ENCODE measurements at regions not wholly inside any gene's neighbourhood (a gene's known extent, or its start where the extent isn't known, plus 50 kb on each side); places are given as distances from the start of the nearest gene placed in this dataset.

DNA sequence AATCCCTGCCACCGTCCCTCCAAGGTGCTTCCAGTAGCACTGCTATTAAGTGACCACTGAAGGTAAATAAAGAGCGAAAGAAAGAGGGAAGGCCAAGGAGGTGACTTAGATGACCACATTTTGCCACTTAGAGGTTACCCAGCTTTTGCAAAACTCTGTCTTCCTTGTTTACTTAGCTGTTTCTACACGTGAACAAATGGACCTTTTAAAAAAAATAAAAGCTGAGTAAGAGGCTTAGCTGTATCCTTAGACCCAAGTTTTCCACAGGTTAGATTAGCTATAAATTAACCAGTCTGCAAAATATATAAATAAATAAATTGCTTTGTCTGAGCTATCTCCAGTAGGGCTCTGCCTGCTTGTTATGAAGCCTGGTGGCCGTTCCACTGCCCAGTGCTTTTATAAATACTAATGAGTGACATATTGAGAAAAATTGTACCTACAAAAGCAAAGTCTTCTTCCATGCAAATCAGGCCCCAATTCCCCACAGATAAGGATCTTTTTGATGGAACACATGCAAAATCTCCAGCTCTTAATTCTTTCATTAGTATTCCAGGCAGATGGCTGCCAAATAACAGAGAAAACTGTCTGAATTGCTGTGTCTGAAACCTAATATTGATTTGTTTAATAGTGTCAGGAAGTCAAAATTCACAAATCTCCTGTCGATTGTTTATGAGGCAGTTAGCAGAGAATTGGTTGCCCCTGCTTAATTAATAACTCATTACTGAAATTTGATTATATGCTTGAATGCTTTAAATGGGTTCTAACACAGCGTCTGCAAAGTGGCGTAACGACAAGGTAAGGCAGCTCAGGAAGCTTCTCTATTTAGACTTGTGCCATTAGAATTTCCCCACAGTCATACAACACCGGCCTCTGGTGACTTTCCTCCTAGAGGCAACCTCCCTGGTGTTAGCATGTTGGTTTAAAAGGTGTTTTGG, 176.7 kb downstream of the EMX2 start:
- DNase-seq (ENCODE audit: low spot score), result no peak

DNA sequence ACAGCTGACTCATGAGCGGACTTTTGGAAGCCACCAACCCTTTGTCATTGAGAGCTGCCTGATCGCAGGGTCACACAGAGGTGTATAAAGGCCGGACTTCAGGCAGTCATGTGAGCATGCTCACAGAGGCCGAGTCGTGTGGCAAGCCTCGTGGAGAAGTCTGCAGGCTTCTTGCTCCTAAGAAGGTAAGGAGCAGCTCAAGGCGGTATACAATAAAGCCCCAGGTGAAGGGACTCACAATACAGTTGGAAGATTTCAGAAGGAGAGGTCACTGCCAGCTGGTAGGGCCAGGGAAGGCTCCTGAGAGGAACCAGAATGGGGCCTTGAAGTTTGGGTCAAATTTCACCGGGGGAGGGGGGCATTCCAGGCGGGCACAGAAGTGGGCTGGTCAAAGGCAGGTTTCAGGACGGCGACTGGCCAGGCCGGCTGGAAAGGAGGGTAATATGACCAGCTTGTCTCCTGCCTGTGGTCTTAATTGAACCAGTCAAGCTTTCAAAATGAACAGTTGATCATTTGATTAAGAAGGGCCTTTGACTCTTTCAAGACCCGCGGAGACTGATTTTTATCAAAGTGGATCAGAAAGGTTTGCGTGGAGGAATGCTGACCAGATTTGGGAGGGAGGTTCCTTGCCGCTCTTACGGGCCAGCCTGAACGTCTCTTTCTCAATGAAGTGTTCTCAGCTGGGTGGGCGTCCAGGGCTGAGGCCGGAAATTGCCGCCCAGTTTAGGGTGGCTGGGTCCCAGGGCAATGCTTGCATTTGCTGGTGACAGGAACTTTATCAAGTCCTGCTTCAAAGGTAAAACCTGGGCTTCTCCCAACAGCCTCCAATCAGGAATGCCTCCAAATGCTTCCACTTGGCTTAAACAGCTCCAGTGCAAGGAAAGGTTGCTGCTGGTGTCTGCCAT, 178.6 kb downstream of the EMX2 start:
- DNase-seq (ENCODE audit: low spot score), result no peak

DNA sequence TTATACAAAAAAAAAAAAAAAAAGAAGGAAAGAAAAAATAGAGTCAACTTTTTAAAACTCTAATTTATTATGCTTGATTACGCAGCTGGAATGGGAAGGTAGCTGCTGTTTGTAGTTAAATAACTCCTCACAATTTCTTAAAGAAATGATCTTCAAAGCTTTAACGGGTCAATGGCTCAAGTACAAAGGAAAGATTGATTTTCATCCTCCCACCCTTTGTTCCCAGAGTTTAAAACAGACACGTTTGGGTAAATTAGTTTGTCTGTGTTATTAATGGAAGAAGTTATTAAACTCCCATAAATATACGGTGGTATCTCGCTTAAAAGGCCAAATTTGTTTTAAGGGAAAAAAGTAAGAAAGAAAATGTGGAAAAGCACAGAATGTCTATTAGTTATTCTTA, 179.3 kb downstream of the EMX2 start:
- no peak for DNase-seq (ENCODE audit: low spot score)

DNA sequence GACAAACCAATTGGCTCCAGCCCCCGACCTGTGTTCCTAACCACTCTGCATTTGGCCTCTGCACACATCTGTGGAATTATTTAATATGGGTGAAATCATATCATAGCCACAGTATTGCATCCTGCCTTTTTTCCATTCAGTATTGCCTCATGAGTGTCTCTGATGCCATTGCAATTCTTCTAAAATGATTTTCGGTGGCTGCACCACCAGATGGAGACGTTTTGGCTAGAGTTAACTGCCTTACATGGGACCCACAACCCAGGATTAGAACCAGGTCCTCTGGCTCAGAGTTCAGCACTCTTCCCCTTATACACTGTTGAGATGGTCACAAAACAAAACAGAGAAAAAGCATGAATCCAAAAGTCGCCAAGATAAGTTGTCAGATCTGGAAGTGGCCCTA, 180.8 kb downstream of the EMX2 start:
- no peak for DNase-seq (ENCODE audit: low spot score)

DNA sequence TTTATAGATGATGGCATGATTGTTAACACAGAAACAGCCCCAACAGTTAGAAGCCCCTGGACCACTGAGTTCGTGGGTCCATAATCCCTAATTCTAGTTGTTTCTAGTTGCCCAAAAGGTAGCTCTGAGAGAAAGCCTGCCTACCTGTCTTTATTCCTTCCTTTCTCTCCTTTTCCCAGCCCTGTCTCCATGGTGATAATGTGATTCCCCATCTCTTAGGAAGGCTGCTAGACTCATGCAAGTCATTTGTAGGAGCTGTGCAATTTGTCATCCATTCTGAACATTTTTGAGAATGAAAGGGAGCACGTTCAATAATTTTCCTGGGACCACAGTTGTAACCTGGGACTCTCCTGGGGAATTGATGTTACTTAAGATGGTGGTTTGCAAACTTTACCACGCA, 183.4 kb downstream of the EMX2 start:
- no peak for DNase-seq (ENCODE audit: low spot score)

DNA sequence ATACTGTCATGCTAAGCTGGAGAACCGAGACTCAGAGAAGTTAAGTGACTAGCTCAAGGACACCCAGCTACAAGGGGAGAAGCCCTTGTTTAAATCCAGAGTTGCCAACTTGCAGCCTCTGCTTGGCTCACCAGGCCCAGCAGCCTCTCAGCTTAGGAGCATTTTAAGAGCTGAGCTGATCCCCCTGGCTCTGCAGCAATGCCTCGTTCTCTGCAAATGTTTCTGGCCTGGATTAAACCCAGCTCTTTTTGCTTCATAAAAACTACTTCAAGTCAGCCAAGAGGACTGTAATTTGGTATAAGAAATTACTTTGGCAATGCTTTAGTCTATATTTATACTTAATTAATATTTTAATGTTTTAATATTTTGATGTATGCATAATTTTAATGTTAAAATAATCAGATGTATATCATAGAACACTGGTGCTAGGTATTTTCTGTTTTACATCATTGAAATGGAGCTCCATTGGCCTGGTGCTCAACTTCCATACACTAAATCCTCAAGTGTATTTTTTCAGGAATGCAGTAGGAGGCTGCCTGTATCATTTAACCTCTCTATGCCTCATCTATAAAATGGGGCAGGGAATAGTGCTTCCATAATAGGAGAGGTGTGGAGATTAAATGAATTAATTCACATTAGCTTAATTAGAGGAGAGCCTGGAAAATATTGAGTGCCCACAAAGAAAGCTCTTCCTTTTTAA, 184.2 kb downstream of the EMX2 start:
- no peak for DNase-seq (ENCODE audit: low spot score)

DNA sequence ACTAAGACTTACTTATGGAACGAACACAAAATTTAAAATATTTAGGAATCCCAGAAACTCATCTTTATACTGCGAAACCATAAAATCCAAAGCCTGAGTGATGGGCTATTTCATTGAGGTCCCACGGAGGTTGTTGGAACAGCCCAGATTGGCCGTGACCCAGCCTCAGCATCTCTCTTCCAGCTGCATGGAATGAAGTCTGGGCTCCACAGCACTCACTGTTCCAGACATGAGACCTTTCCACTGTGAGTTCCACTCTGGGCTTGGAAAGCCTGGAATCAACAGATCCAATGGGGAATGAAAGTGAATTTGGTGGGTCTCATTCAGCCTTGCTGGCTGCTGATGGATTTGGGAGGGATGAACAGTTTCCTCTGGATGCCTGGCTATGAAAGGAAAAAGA, 184.9 kb downstream of the EMX2 start:
- no peak for DNase-seq (ENCODE audit: low spot score)

DNA sequence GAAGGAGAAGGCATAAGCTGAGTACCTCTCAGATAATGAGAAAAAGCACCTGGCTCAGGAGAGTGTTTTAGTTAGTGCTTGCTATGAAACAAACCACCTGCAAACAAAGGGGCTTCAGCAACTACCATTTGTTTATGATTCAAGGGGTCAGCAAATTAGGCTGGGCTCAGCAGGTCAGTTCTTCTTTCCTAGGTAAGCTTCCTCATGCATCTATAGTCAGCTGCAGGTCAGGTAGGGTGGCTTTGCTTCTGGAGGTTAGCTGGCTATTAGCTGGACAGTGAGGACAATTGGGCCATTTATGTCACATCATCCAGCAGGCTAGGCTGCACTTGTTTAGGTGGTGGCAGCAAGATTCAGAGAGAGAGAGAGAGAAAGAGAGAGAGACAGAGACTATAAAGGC, 185.5 kb downstream of the EMX2 start:
- no peak for DNase-seq (ENCODE audit: low spot score)

DNA sequence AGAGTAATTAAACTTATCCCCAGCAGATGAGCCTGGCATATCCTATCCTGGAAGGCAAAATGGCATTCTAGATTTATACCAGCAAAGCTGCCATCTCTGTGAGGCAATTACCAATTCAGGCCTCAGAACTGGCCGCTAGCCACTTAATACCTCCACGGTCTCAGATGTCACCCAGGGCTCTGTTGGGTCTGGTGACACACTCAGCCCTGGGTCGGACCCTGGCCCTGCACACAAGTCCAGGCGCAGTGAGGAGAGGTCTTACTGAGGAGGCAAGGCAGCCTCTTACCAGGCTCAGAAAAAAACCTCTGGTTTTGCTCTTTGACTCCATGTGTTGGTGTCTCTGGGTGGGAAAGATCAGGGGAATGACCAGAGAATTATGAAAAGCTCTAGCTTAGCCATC, 186.6 kb downstream of the EMX2 start:
- DNase-seq (ENCODE audit: low spot score), result no peak

DNA sequence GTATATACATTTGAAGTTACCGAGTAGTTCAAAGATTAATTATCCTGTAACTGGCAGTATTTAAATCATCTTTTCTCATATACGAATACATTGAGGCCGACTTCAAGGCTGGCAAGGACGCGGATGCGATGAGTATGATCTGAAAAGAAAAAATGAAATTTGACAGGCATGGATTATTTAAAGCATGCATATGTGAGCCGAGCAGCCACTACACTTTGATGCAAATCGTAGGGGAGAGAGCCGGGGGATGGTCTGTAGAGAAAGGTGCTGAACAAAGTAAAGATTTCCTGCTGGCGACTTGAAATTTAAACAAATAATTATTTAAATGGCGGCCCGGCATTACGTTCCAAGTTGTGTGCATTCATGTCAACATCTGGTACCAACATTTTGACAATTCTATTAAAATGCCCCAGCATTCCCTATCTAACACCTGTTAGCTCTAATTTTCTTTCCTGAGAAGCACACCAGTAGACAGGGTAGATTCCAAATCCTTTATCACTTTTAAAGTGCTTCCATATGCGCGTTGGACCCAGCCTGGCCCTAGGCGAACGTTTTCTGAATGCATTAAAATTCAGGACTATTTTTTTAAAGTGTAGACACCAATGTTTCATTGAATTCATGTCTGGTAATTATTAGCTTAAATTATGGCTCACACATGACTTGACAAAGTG, 188.7 kb downstream of the EMX2 start:
- no peak for DNase-seq (ENCODE audit: low spot score)

DNA sequence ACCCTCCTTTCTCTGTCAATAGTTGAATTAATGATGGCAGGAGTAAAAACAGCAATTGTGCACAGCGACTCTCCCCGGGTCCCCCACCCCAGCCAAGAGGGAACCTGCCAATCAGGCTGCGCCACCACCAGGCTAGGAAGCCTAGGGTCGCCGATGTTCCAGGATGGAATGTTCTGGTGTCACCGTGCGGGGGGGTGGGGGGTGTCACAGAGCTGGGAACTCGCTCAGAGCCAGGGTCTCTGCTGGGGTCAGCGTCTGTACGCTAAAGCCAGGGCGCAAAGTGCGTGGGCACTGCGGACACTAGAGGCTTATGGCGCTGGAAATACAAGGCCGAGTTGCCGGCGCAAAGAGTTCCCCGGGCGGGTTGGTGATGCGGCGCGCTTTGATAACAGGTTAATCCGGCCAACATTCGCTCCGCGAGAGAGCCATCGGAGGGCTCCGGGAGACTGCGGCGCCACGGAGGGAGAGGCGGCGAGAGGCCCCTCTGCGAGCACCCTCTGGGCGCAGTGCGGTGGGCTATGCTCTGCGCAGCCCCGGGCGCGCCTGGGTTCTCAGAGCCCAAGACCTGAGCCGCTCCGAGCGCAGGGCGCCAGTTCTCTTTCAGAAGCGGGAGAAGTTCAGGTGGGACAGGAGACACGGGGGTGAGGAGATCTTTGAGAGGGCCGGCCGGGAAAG, 192.3 kb downstream of the EMX2 start:
- no peak for DNase-seq (ENCODE audit: low spot score)

DNA sequence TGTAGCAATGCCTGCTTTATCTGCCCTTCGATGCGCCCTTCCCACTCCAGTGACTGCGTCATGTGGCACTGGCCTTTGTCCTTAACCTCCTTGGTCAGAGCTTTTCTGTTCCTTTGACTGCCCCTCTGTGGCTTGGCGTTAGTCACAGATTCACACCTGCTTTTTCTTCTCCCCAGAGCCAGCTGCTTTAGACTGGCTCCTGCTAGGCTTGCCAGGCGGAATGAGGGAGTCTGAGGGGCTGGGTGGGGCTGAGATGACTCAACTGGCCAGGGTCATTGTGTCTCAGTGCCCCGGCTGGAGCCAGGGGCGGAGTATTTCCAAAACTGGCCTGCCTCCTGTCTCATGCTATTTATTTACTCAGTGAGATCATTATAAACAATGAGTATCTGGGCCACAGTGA, 194.1 kb downstream of the EMX2 start:
- DNase-seq (ENCODE audit: low spot score), result peak; percentile 32

DNA sequence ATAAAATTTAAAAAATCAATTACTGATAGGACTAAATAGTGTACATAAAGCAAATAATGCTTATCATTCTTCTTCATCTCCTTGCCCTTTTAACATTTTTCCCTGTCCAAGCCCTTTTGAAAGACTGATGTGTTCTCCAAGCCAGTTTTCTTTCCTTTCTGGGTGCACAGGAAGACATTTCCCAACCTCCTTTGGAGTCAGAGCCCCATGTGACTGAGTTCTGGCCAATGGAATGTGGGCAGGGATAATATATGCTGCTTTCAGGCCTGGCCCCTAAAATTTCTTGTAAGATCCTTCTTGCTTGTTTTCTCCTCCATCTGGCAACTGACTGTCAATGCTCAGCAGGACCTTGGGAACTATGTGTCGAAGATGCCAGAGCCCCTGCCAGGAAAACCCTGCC, 197.5 kb downstream of the EMX2 start:
- DNase-seq (ENCODE audit: low spot score), result no peak

DNA sequence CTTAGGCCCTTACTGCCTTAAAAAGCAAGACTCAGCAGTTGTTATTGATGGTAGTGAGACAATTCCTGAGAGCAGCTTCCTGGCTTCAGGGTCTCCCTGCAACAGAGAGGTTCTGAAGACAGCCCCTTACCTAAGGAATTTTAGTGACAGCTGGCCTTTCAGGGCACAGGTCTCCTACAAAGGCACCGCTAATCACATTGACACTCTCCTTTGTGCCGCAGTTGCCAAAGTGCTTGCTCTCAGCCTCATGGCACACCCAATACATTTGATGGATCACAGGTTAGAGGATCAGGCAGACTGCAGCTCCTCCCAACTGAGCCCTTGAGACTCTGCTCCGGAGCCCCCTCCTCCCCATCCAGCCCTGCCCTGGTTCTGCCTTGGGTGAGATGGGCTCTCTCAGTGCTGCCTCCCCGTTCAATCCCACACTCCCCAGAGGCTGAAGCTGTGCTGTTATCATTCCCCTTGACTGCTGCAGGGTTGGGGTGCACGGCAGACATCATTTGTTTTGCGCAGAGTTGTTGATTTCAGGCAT, 198.2 kb downstream of the EMX2 start:
- no peak for DNase-seq (ENCODE audit: low spot score)

DNA sequence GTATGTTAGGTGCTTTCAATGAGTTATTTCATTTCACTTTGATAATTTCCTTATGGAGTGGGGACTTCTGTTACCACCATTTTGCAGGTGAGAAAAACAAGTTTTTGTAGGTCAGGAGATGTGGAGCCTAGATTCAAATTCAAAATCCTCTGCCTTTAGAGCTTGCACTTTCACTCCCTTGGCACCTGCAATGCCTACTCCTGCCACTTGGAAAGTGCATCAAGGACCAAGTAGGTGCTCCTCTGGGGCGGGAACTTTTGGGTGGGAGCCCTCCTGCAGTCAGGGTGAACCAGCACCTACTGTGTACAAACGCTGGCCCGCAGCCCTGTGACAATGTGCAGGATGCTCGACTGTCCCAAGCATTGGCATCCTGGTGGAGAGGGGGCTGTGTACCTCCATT, 199.0 kb downstream of the EMX2 start:
- DNase-seq (ENCODE audit: low spot score), result no peak

DNA sequence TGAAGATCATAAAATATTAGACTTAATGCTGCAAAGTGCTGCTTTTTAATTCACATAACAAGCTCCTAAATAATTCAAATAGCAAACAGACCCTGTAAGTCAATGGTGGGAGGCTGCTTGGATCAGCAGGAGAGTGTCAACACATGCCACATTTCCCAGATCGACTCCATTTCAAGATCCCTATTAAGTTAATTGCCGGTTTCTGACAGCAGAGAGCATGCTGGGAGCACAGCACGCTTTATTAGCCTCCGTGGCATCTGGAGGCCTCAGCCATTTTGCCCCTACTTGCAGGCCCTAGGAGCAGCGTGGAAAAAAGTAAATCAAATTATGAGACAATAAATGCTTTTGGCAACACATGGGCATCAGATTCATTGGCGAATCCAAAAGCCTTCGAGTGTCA, 201.0 kb downstream of the EMX2 start:
- DNase-seq (ENCODE audit: low spot score), result no peak

DNA sequence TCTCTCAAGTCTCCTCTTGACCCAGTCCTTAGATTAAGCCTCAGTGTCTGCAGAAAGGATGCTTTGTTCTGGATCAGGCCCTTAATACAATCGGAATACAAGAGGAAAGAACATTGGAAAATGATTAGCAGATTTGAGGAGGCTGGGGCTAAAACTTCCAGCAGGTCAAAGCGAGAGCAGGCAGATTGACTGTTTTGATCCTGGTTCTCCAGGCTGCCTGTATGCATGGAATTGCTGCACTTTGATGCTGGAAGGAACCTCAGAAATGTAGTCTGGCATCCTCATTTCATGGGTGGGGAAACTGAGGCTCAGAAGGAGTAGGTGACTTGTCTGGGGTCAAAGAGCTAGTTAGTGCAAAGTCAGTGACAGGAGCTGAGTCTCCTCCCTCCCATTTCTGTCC, 202.8 kb downstream of the EMX2 start:
- no peak for DNase-seq (ENCODE audit: low spot score)

DNA sequence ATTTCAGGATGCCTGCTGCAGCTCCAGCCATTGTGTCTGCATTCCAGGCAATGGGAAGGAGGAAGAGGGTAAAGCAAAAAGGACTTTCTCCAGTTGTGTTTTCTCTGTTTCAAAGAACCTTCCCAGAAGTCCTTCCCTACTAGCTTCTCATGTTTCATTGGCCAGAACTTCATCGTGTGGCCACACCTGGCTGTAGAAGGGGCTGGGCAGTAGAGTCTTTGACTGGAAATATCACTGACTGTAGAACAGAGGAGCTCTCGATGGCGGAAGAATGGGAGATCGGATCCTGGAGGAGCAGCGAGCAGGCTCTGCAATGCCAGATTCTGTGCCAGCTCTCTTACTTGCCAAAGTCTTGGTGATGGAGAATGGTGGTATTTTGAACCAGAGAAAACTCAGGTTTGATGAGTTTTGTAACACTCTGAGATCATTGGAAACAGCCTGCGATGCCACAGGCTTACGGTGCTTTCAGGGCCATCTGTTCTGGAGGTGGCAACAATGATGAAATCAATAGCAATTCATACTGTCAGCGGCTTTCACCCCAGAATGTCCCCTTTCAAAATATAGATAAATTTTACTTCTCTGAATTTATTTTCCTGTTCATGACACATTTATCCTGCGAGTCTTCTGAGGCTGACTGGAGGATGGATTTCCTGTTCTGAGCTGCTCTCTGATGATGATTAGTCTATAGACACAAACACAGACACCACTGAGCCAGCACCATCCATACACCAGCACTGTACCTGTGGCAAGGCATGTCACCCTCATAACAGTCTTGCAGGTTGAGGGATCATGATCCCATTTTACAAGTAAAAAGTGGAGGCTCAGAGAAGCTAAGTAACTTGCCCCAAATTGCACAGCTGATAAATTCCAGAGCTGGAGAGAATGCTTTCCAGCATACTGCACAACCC, 204.2 kb downstream of the EMX2 start:
- no peak for DNase-seq (ENCODE audit: low spot score)

DNA sequence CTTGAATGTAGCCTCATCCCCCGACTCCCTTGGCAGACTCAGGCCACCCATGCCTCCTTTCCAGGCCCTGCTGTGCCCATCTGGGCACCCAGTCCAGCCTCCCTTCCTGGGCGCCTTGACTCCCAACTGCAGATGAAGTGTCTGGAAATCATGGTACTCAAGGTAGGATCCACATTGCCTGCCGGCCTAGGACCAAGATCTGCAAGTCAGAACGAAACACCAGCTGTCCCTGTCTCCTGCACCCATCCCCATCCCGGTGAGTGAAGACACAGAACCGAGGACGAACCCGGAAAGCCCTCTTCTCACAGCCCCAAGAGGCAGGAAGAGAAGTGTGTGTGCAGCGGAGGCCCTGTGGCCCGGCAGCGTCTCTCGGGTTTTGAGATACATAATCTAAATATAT, 205.1 kb downstream of the EMX2 start:
- DNase-seq (ENCODE audit: low spot score), result no peak

DNA sequence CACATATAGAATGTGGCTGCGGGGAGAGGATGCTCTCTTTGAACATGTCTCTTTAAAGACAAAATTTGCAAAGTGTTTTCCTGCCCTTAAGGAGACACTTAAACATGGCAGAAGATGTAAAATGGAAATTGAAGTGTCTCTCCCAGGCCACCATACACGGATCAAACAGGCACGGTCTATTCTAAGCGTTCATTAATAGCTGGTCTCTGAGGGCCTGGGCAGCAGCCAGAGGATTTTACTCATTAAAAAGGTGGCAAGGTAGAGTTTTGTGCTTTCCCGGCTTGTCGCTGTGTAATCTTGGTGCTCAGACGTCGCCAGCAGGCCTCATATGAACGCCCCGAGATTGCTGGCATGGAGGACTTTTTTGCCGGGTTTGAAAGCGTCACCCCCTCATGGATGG, 205.5 kb downstream of the EMX2 start:
- DNase-seq (ENCODE audit: low spot score), result no peak

All from GM03348 (cell line).